Smooth muscle cell (in vitro differentiated cells): ENCODE measurements at regions not wholly inside any gene's neighbourhood (a gene's known extent, or its start where the extent isn't known, plus 50 kb on each side); places are given as distances from the start of the nearest gene placed in this dataset.

Experiments used
- DNase-seq: peaks from one replicate; lab custom pipeline; 2025; ENCODE audit not compliant: unreplicated experiment; lab: John Stamatoyannopoulos, UW
- H2AFZ ChIP-seq: fragments of 200-600 bp; sonication (generic); 2 replicates; pipeline ENCODE4 v1.6.0; 2016; ENCODE audit warnings: antibody characterized with exemption, low read depth, mild to moderate bottlenecking
- H3F3A ChIP-seq: fragments of 200-600 bp; sonication (generic); 2 replicates; pipeline ENCODE4 v1.6.0; 2017; ENCODE audit warnings: antibody characterized with exemption, low read depth
- H3K27ac ChIP-seq: fragments of 200-600 bp; sonication (generic); 2 replicates; pipeline ENCODE4 v1.5.1; 2016; ENCODE audit warnings: low read depth, mild to moderate bottlenecking
- H3K27me3 ChIP-seq: fragments of 200-600 bp; sonication (generic); 2 replicates; pipeline ENCODE4 v1.6.1; 2016; ENCODE audit warnings: low read depth, mild to moderate bottlenecking
- H3K36me3 ChIP-seq: fragments of 200-600 bp; sonication (generic); 2 replicates; pipeline ENCODE4 v1.5.1; 2016; ENCODE audit warnings: low read depth
- H3K4me1 ChIP-seq: fragments of 200-600 bp; sonication (generic); 2 replicates; pipeline ENCODE4 v1.5.1; 2016; ENCODE audit warnings: low read depth
- H3K4me2 ChIP-seq: fragments of 200-600 bp; sonication (generic); 2 replicates; pipeline ENCODE4 v1.6.0; 2016; ENCODE audit warnings: mild to moderate bottlenecking
- H3K4me3 ChIP-seq: fragments of 200-600 bp; sonication (generic); 2 replicates; pipeline ENCODE4 v1.5.1; 2016; ENCODE audit warnings: mild to moderate bottlenecking
- H3K79me2 ChIP-seq: fragments of 200-600 bp; sonication (generic); 2 replicates; pipeline ENCODE4 v1.6.0; 2016; ENCODE audit warnings: low read depth, mild to moderate bottlenecking
- H3K9ac ChIP-seq: fragments of 200-600 bp; sonication (generic); 2 replicates; pipeline ENCODE4 v1.6.0; 2016; ENCODE audit warnings: low read depth
- H3K9me3 ChIP-seq: fragments of 200-600 bp; sonication (generic); replicated peaks from 2 replicates; pipeline ENCODE4 v1.5.1; 2016; ENCODE audit warnings: low read depth
- H4K20me1 ChIP-seq: fragments of 200-600 bp; sonication (generic); 2 replicates; pipeline ENCODE4 v1.6.0; 2016; ENCODE audit warnings: low read depth
- WGBS: methylation state at CpG from one replicate; pipeline ENCODE4 v1.1.7; 2016; ENCODE audit warnings: low lambda C conversion rate; 5-methylcytosine and 5-hydroxymethylcytosine counted together
- TF ChIP-seq, protein P1 (sequence below): fragments of 200-600 bp; sonication (generic); IDR thresholded peaks from 2 replicates; pipeline ENCODE4 v1.5.1; 2017; ENCODE audit warnings: borderline replicate concordance, mild to moderate bottlenecking, antibody characterized with exemption; ENCODE audit not compliant: insufficient read depth, poor library complexity, severe bottlenecking

DNA sequence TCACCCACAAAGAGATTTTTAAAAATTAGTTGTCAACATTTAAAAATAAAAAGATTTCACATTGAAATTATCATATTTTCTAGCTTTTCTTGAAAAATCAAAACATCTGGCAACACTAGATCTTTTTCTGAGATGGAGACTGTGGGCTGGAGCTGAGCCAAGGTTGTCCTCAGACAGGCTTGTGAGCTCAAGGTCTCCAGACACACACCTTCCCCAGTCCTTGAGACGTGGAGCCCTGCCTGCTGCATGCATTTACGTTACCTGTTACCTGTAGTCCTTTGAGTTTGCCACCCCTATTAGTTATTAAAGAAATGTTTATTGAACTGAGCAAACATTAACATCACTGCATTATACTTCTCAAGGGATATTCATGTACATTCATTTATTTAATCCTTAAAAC is 87.5 kb upstream of the TLE1 start:
- TF ChIP-seq, protein P1, sequence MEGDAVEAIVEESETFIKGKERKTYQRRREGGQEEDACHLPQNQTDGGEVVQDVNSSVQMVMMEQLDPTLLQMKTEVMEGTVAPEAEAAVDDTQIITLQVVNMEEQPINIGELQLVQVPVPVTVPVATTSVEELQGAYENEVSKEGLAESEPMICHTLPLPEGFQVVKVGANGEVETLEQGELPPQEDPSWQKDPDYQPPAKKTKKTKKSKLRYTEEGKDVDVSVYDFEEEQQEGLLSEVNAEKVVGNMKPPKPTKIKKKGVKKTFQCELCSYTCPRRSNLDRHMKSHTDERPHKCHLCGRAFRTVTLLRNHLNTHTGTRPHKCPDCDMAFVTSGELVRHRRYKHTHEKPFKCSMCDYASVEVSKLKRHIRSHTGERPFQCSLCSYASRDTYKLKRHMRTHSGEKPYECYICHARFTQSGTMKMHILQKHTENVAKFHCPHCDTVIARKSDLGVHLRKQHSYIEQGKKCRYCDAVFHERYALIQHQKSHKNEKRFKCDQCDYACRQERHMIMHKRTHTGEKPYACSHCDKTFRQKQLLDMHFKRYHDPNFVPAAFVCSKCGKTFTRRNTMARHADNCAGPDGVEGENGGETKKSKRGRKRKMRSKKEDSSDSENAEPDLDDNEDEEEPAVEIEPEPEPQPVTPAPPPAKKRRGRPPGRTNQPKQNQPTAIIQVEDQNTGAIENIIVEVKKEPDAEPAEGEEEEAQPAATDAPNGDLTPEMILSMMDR = no peak

DNA sequence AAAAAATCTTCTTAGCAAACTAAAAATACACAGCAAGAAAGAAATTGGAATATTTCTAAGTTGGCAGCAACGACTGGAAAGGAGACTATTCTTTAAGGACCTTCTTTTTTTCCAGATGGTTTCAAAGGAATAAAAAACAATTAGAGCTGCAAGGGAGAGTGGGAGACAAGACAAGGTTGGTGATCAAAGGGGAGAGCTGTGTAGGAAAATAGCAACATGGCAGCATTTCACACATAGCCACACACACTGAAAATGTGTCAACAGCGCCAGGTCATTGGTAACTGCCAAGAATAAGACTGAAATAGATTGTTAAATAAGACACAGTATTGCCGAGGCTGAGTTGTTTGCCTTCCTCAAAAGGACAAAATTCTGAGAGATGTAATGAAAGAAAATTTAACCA is 88.1 kb upstream of the TLE1 start:
- WGBS = 89% methylated on average over 3 of the region's 3 CpGs
- H3K4me2 ChIP-seq = no peak overlapping the region
- no peak for DNase-seq
- no peak overlapping the region for H3K9ac ChIP-seq
- TF ChIP-seq, protein P1 = no peak
- H2AFZ ChIP-seq = no peak overlapping the region
- no peak overlapping the region for H3K27ac ChIP-seq
- H3K4me1 ChIP-seq = no peaks in the 10 kb centered on the region
- H3K4me3 ChIP-seq = no peak overlapping the region
- H3K27me3 ChIP-seq = no peaks in the 10 kb centered on the region
- H3K79me2 ChIP-seq = no peaks in the 10 kb centered on the region
- no peaks in the 10 kb centered on the region for H4K20me1 ChIP-seq
- no peaks in the 10 kb centered on the region for H3F3A ChIP-seq
- no peaks in the 10 kb centered on the region for H3K9me3 ChIP-seq
- H3K36me3 ChIP-seq = no peaks in the 10 kb centered on the region

More for the DNA sequence above, 87.5 kb upstream of the TLE1 start:
- H3K4me1 ChIP-seq = peaks cover 6% of the 10 kb centered on the region
- no peak overlapping the region for H3K4me3 ChIP-seq
- no peaks in the 10 kb centered on the region for H3F3A ChIP-seq
- H2AFZ ChIP-seq = no peak overlapping the region
- H3K9ac ChIP-seq = no peak overlapping the region
- no peaks in the 10 kb centered on the region for H4K20me1 ChIP-seq
- H3K79me2 ChIP-seq = no peaks in the 10 kb centered on the region
- DNase-seq = no peak
- 100% methylated on average over 2 of the region's 2 CpGs for WGBS
- H3K4me2 ChIP-seq = no peak overlapping the region
- H3K9me3 ChIP-seq = no peaks in the 10 kb centered on the region
- no peaks in the 10 kb centered on the region for H3K27me3 ChIP-seq
- no peaks in the 10 kb centered on the region for H3K36me3 ChIP-seq
- no peak overlapping the region for H3K27ac ChIP-seq

DNA sequence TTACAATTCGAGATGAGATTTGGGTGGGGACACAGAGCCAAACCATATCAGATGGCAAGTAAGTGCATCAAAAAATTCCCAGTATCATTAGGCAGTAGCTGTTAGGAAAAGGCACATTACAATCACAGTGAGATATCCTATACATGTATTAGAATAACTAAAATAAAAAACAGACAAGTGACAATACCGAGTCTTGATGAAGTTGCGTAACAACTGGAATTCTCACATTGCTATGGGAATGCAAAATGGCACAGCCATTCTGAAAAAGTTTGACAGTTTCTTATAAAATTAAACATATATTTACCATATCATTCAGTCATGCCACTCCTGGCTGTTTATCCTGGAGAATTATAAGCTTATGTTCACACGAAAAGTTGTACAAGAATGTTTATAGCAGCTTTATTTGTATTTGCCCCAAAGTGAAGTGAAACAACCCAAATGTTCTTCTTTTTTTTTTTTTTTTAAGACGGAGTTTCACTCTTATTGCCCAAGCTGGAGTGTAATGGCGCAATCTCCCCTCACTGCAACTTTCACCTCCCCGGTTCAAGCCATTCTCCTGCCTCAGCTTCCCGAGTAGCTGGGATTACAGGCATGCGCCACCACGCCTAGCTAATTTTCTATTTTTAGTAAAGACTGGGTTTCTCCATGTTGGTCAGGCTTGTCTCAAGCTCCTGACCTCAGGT is 93.1 kb upstream of the TLE1 start:
- no peaks in the 10 kb centered on the region for H3K36me3 ChIP-seq
- WGBS = 97% methylated on average over 10 of the region's 10 CpGs
- H2AFZ ChIP-seq = no peak overlapping the region
- H4K20me1 ChIP-seq = no peaks in the 10 kb centered on the region
- DNase-seq = no peak
- no peaks in the 10 kb centered on the region for H3K4me1 ChIP-seq
- no peaks in the 10 kb centered on the region for H3K9me3 ChIP-seq
- H3F3A ChIP-seq = no peaks in the 10 kb centered on the region
- no peaks in the 10 kb centered on the region for H3K79me2 ChIP-seq
- TF ChIP-seq, protein P1 = no peak
- no peak overlapping the region for H3K4me3 ChIP-seq
- no peak overlapping the region for H3K27ac ChIP-seq
- H3K9ac ChIP-seq = no peak overlapping the region
- no peaks in the 10 kb centered on the region for H3K27me3 ChIP-seq
- H3K4me2 ChIP-seq = no peak overlapping the region
